Activated naive CD4-positive, alpha-beta T cell treated with Interleukin-2 at 50 U/mL for 16 hours (primary cell): ENCODE measurements at regions not wholly inside any gene's neighbourhood (a gene's known extent, or its start where the extent isn't known, plus 50 kb on each side); places are given as distances from the start of the nearest gene placed in this dataset.
"Not testable (repeated sequence)": the region's sequence is repeated elsewhere in the genome, so short reads cannot be mapped to it uniquely, and the experiment has no call there.

Experiments used
- DNase-seq: peaks from one replicate; pipeline ENCODE4 v3.0.0-alpha.2; 2020

GRCh38 chr9:29078063-29078666, 1504.9 kb upstream of the C9orf72 start:
- no peak for DNase-seq

GRCh38 chr9:29100762-29101161, 1527.5 kb upstream of the C9orf72 start:
- no peak for DNase-seq

GRCh38 chr9:29104166-29104565, 1530.9 kb upstream of the C9orf72 start:
- not testable (repeated sequence) for DNase-seq

GRCh38 chr9:29118555-29118954, 1545.3 kb upstream of the C9orf72 start:
- DNase-seq = no peak

- no peak for DNase-seq
These were observed 1553.5 kb upstream of the C9orf72 start for GRCh38 chr9:29126783-29127182.

- DNase-seq = no peak
These were observed 1556.5 kb upstream of the C9orf72 start for GRCh38 chr9:29129763-29130162.

GRCh38 chr9:29144476-29144875, 1571.2 kb upstream of the C9orf72 start:
- DNase-seq = no peak

- no peak for DNase-seq
These were observed 1577.3 kb upstream of the C9orf72 start for GRCh38 chr9:29150606-29151005.

GRCh38 chr9:29160763-29161353, 1587.6 kb upstream of the C9orf72 start:
- no peak for DNase-seq

GRCh38 chr9:29174136-29174535, 1600.9 kb upstream of the C9orf72 start:
- no peak for DNase-seq

- DNase-seq = no peak
These were observed 1603.0 kb upstream of the C9orf72 start for GRCh38 chr9:29176231-29176630.

- no peak for DNase-seq
These were observed 1603.5 kb upstream of the C9orf72 start for GRCh38 chr9:29176786-29177185.

- no peak for DNase-seq
These were observed 1610.7 kb upstream of the C9orf72 start for GRCh38 chr9:29183971-29184370.

GRCh38 chr9:29188771-29189170, 1615.5 kb upstream of the C9orf72 start:
- DNase-seq = not testable (repeated sequence)

- not testable (repeated sequence) for DNase-seq
These were observed 1615.9 kb upstream of the C9orf72 start for GRCh38 chr9:29189221-29189620.

GRCh38 chr9:29198861-29199260, 1625.6 kb upstream of the C9orf72 start:
- no peak for DNase-seq

GRCh38 chr9:29199975-29200374, 1626.7 kb upstream of the C9orf72 start:
- DNase-seq = no peak

- DNase-seq = no peak
These were observed 1627.4 kb upstream of the C9orf72 start for GRCh38 chr9:29200650-29201049.

GRCh38 chr9:29203244-29203930, 1630.1 kb upstream of the C9orf72 start:
- no peak for DNase-seq

GRCh38 chr9:29208670-29209069, 1635.4 kb upstream of the C9orf72 start:
- no peak for DNase-seq

- DNase-seq = no peak
These were observed 1636.5 kb upstream of the C9orf72 start for GRCh38 chr9:29209748-29210291.

GRCh38 chr9:29211003-29211579, 1637.8 kb upstream of the C9orf72 start:
- DNase-seq = no peak

- DNase-seq = peak; percentile 21
These were observed 1638.5 kb upstream of the C9orf72 start for GRCh38 chr9:29211580-29212396.
